ENCODE measurements at regions not wholly inside any gene's neighbourhood (a gene's known extent, or its start where the extent isn't known, plus 50 kb on each side); places are given as distances from the start of the nearest gene placed in this dataset.

- TF ChIP-seq CTCF (IDR thresholded peaks at IDR 0.05): no peak
- no peak for TF ChIP-seq POLR2A (IDR thresholded peaks at IDR 0.05)
These were observed 257.7 kb downstream of the ADGRD1 start for GRCh38 chr12:131211340-131211938.
